Small intestine (tissue), 7 donors: ENCODE measurements at regions not wholly inside any gene's neighbourhood (a gene's known extent, or its start where the extent isn't known, plus 50 kb on each side); places are given as distances from the start of the nearest gene placed in this dataset.

ENCODE experiments used
- DNase-seq, 2 donors: peaks; one replicate each; pipeline versions ENCODE4 v3.0.0 to v3.0.0-alpha.2; 2013
- FAIRE-seq: peaks from 2 replicates; lab custom pipeline; 2012; peaks lifted over from hg19 to GRCh38; lab: Jason Lieb, UNC
- H3K27ac ChIP-seq, 3 donors: one replicate each; pipeline ENCODE4 v1.5.1; 2013; ENCODE audit warnings: low read length in 2 of 3, mild to moderate bottlenecking in 2 of 3, control low read depth in 1 of 3, inconsistent platforms in 1 of 3, low read depth in 1 of 3, moderate library complexity in 1 of 3
- H3K27me3 ChIP-seq, 3 donors: one replicate each; pipeline ENCODE4 v1.6.1; 2013; ENCODE audit warnings: low read length in 3 of 3, inconsistent platforms in 1 of 3; ENCODE audit not compliant: control insufficient read depth in 3 of 3, insufficient read depth in 3 of 3
- H3K36me3 ChIP-seq, 3 donors: one replicate each; pipeline ENCODE4 v1.6.1; 2013; ENCODE audit warnings: low read length in 3 of 3, inconsistent platforms in 1 of 3, low read depth in 1 of 3, mild to moderate bottlenecking in 1 of 3, moderate library complexity in 1 of 3; ENCODE audit not compliant: control insufficient read depth in 3 of 3, insufficient read depth in 2 of 3
- H3K4me1 ChIP-seq, 3 donors: one replicate each; pipeline ENCODE4 v1.6.1; 2013; ENCODE audit warnings: low read length in 2 of 3, inconsistent platforms in 1 of 3, low read depth in 1 of 3, mild to moderate bottlenecking in 1 of 3, moderate library complexity in 1 of 3; ENCODE audit not compliant: control insufficient read depth in 3 of 3, insufficient read depth in 2 of 3
- H3K4me3 ChIP-seq, 3 donors: one replicate each; pipeline ENCODE4 v1.5.1; 2013; ENCODE audit warnings: low read length in 3 of 3, control low read depth in 1 of 3, inconsistent platforms in 1 of 3, low read depth in 1 of 3, mild to moderate bottlenecking in 1 of 3, moderate library complexity in 1 of 3
- H3K9me3 ChIP-seq, 2 donors: one replicate each; pipeline ENCODE4 v1.6.1; 2013; ENCODE audit warnings: low read depth in 1 of 2, low read length in 1 of 2; ENCODE audit not compliant: control insufficient read depth in 2 of 2, insufficient read depth in 1 of 2
- WGBS, 3 donors: extraction: QIAGEN DNeasy Blood & Tissue Kit; methylation state at CpG; one replicate each; pipeline ENCODE4 v1.1.7; 2013; 5-methylcytosine and 5-hydroxymethylcytosine counted together
- donor health status: healthy with polysubstance abuse.
- donor health status: control.
- donor health status: control.
- donor health status: Bipolar disorder and iron deficiency.
- donor health status: healthy.

DNA sequence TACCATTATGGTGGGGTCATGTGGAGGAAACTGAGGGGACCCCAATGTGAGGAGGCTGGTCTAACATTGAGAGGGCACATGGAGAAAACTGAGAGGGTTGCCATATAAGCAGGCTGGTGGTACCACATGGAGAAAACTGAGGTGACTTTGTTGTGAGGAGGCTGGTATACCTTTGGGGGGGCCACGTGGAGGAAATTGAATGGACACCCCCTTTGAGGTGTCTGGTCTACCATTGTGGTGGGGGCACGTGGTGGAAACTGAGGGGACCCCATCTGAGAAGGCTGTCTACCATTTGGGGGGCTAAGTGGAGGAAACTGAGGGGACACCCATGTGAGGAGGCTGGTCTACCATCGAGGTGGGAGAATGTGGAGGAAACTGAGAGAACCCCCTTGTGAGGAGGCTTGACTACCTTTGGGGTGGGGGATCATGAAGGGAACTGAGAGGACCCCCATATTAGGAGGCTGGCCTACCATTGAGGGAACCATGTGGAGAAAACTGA, 163.8 kb downstream of the FBLN2 start:
- no peak overlapping the region for H3K4me3 ChIP-seq
- peaks cover 0 to 11% of the 10 kb centered on the region in 2 donors for H3K9me3 ChIP-seq
- no peaks in the 10 kb centered on the region for H3K4me1 ChIP-seq
- DNase-seq (no peak), FAIRE-seq (no peak)
- H3K36me3 ChIP-seq, result no peaks in the 10 kb centered on the region
- 26 to 50% (median 32%) methylated on average over 3 of the region's 3 CpGs for WGBS, 3 donors
- H3K27me3 ChIP-seq, result peaks cover 0 to 3% (median 0%) of the 10 kb centered on the region in 3 donors
- no peak overlapping the region for H3K27ac ChIP-seq

GRCh38 chr3:13711911-13712650, 163.2 kb downstream of the FBLN2 start:
- WGBS, 3 donors, result 48 to 70% (median 59%) methylated on average over 9 of the region's 9 CpGs
- no peak for FAIRE-seq
- H3K36me3 ChIP-seq, result no peaks in the 10 kb centered on the region
- no peaks in the 10 kb centered on the region for H3K4me1 ChIP-seq
- H3K27ac ChIP-seq, result no peak overlapping the region
- H3K4me3 ChIP-seq, result no peak overlapping the region
- DNase-seq, result no peak
- H3K9me3 ChIP-seq, result peaks cover 0 to 16% of the 10 kb centered on the region in 2 donors
- H3K27me3 ChIP-seq, result peaks cover 0 to 3% (median 0%) of the 10 kb centered on the region in 3 donors

DNA sequence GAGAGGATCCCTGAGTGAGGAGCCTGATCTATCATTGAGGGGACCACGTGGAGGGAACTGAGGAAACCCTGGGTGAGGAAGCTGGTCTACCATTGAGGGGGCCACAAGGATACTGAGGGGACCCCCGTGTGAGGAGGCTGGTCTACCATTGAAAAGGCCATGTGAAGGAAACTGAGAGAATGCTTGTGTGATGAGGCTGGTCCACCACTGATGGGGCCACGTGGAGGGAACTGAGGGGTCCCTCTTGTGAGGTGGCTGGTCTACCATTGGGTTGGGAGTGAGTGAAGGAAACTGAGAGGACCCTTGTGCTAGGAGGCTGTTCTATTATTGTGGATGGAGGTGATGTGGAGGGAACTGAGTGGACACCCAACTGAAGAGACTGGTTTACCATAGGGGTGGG, 161.3 kb downstream of the FBLN2 start:
- FAIRE-seq (no peak), DNase-seq (no peak)
- no peak overlapping the region for H3K27ac ChIP-seq
- 27 to 53% (median 46%) methylated on average over 3 of the region's 3 CpGs for WGBS, 3 donors
- H3K4me3 ChIP-seq, result no peak overlapping the region
- peaks cover 0 to 17% of the 10 kb centered on the region in 2 donors for H3K9me3 ChIP-seq
- H3K27me3 ChIP-seq, result peaks cover 0 to 3% (median 0%) of the 10 kb centered on the region in 3 donors
- no peaks in the 10 kb centered on the region for H3K36me3 ChIP-seq
- H3K4me1 ChIP-seq, result no peaks in the 10 kb centered on the region

DNA sequence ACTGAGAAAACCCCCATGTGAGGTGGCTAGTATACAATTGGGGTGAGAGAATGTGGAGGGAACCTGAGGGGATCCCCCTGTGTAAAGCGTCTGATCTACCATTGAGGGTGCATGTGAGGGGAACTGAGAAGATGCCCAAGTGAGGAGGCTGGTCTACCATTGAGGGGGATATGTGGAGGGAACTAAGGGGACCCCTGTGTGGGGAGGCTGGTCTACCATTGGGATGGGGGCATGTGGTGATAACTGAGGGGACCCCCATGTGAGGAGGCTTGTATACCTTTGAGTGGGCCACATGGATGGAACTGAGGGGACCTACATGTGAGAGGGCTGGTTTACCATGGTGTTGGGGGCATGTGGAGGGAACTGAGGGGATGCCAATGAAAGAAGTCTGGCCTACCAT, 160.8 kb downstream of the FBLN2 start:
- no peak overlapping the region for H3K27ac ChIP-seq
- DNase-seq (no peak), FAIRE-seq (no peak)
- H3K27me3 ChIP-seq, result peaks cover 0 to 3% (median 0%) of the 10 kb centered on the region in 3 donors
- H3K4me3 ChIP-seq, result no peak overlapping the region
- no peaks in the 10 kb centered on the region for H3K4me1 ChIP-seq
- no peaks in the 10 kb centered on the region for H3K36me3 ChIP-seq
- WGBS, 3 donors, result 85 to 95% (median 87%) methylated on average over 1 of the region's 1 CpG
- H3K9me3 ChIP-seq, result peaks cover 0 to 17% of the 10 kb centered on the region in 2 donors

DNA sequence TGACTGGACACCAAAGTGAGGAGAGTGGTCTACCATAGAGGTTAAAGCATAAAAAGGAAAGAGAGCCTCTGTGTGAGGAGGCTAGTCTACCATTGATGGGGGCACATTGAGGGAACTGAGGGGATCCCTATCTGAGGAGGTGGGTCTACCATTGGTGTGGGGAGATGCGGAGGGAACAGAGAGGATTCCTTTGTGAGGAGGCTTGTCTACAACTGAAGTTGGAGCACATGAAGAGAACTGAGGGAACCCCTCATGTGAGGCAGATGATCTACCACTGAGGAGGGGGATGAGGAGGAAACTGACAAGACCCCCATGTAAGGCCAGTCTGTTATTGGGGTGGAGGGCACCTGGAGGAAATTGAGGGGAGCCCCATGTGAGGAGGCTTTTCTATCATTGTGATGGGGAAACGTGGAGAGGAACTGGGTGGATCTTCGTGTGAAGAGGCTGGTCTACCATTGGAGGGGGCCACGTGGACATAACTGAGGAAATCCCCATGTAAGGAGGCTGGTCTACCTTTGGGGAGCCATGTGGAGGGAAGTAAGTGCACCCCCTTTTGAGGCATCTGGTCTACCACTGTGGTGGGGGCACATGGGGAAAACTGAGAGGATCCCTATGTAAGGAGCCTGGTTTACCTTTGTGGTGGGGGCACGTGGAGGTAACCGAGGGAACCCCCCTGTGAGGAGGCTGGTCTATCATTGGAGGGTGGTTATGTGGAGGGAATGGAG, 160.1 kb downstream of the FBLN2 start:
- Histone ChIP-seq H3K4me3 (no peak overlapping the region), H3K27ac (no peak overlapping the region), H3K9me3 (peaks cover 0 to 13% of the 10 kb centered on the region in 2 donors), H3K36me3 (no peaks in the 10 kb centered on the region), H3K4me1 (no peaks in the 10 kb centered on the region), H3K27me3 (peaks cover 0 to 3% (median 0%) of the 10 kb centered on the region in 3 donors)
- no peak for DNase-seq
- no peak for FAIRE-seq
- WGBS, 3 donors, result 61 to 73% (median 64%) methylated on average over 6 of the region's 6 CpGs

GRCh38 chr3:13708301-13708700, 159.4 kb downstream of the FBLN2 start:
- no peak overlapping the region for H3K4me3 ChIP-seq
- 64 to 73% (median 73%) methylated on average over 7 of the region's 7 CpGs for WGBS, 3 donors
- no peak for FAIRE-seq
- no peak for DNase-seq
- H3K4me1 ChIP-seq, result no peaks in the 10 kb centered on the region
- peaks cover 0 to 3% (median 0%) of the 10 kb centered on the region in 3 donors for H3K27me3 ChIP-seq
- H3K9me3 ChIP-seq, result peaks cover 0 to 12% of the 10 kb centered on the region in 2 donors
- no peak overlapping the region for H3K27ac ChIP-seq
- H3K36me3 ChIP-seq, result no peaks in the 10 kb centered on the region

DNA sequence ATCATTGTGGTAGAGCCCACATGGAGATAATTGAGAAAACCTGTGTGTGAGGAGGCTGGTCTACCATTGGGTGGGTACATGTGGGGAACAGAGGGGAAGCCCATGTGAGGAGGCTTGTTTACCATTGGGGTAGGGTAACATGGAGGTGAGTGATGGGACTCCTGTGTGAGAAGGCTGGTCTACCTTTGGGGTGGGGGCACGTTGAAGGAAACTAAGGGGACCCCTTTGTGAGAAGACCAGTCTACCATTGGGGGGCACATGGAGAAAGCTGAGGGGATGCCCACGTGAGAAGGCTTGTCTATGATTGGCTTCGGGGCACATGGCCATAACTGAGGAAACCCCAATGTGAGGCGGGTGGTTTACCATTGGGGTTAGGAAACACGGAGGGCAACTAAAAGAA, 158.5 kb downstream of the FBLN2 start:
- FAIRE-seq (no peak), DNase-seq (no peak)
- H3K27ac ChIP-seq, result no peak overlapping the region
- peaks cover 0 to 3% (median 0%) of the 10 kb centered on the region in 3 donors for H3K27me3 ChIP-seq
- 80 to 87% (median 83%) methylated on average over 5 of the region's 5 CpGs for WGBS, 3 donors
- H3K36me3 ChIP-seq, result no peaks in the 10 kb centered on the region
- H3K4me1 ChIP-seq, result no peaks in the 10 kb centered on the region
- H3K4me3 ChIP-seq, result no peak overlapping the region
- peaks cover 0 to 7% of the 10 kb centered on the region in 2 donors for H3K9me3 ChIP-seq

GRCh38 chr3:13706886-13707285, 158.0 kb downstream of the FBLN2 start:
- DNase-seq (no peak), FAIRE-seq (no peak)
- H3K4me3 ChIP-seq, result no peak overlapping the region
- H3K27ac ChIP-seq, result no peak overlapping the region
- H3K36me3 ChIP-seq, result no peaks in the 10 kb centered on the region
- H3K9me3 ChIP-seq, result peaks cover 0 to 7% of the 10 kb centered on the region in 2 donors
- H3K27me3 ChIP-seq, result no peaks in the 10 kb centered on the region
- 73 to 82% (median 75%) methylated on average over 4 of the region's 4 CpGs for WGBS, 3 donors
- no peaks in the 10 kb centered on the region for H3K4me1 ChIP-seq
